NCI-H2196 (cell line): ENCODE measurements at regions not wholly inside any gene's neighbourhood (a gene's known extent, or its start where the extent isn't known, plus 50 kb on each side); places are given as distances from the start of the nearest gene placed in this dataset.

Experiments used
- DNase-seq: peaks from one replicate; lab custom pipeline; 2025; ENCODE audit not compliant: unreplicated experiment; lab: John Stamatoyannopoulos, UW

GRCh38 chr6:90877616-90878015, 290.7 kb upstream of the MAP3K7 start:
- DNase-seq = no peak

DNA sequence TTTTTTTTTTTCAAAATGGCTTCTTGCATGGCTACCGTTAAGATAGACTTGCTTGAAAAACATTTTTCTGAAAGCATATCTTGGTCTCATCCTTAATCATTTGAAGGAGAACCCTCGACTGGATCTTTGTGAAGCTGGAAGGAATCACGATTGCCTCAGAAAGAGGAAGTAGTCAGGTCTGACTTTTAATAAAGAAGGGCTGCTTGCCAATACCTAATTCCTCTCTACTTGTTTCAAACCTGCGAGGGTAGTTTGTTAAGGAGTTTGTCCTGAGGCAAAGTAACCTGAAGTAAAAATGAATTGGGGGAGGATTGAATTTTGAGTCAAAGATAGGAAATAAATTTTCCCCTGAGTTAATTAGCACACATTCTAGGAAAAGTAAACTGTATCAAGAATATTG, 288.1 kb upstream of the MAP3K7 start:
- no peak for DNase-seq

DNA sequence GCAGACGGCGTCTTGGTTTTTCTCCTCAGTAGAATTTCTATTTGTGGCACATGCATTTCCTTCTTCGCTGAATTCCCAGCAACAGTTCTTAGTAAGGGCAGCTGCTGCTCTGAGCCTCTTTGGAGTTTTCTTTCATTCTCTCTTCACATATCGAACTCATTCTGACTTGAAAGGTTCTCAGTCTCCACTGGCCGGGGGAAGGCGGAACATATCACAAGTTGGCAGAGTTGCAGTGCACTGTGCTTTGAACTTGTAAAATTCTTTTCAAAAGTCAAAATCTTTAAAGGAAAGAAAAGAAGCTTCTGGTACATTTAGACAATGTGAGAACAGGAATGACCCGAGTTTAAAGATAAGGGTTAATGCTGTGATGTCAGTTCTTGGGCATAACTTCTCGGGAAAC, 286.1 kb upstream of the MAP3K7 start:
- no peak for DNase-seq

GRCh38 chr6:90870561-90870960, 283.7 kb upstream of the MAP3K7 start:
- DNase-seq = no peak

- DNase-seq = no peak
Measured at GRCh38 chr6:90868656-90869055, 281.8 kb upstream of the MAP3K7 start.

DNA sequence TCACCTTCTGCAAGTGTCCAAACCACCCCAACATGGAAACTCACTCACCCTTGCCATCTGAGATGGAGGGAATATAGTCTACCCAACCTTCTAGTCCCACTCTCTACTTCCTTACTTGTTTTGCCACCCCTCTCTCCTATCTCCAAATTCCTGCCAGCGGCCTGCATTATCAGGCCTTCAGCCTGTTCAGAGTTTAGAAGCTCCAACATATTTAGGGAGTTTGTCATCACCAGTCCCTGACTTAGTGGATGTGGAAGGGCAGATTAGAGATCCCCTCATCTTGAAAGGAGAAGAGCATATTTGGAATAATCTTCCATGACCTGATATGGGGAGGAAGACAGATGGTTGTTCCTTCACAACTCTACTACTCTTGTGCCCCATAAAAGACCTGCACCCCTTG, 281.4 kb upstream of the MAP3K7 start:
- DNase-seq = no peak

GRCh38 chr6:90865513-90865912, 278.6 kb upstream of the MAP3K7 start:
- DNase-seq = no peak

DNA sequence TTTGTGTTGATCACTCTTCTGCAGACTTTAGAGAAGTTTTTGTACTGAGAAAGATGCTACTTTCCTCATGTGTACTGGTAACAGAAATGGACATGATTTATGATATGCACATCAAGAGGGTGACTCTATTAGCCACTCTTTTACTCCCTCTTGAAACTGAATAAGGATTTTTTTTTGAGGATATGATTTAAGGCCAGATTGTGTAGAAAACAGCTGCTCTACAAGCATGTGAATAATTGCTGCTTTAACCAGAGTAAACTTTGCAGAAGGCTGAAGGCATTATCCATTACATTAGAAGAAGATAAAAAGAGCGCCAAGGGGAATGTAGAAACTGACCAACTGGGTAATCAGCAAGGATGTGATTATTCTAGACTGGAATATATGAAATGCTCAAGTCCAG, 276.2 kb upstream of the MAP3K7 start:
- DNase-seq = no peak

GRCh38 chr6:90860822-90861601, 274.1 kb upstream of the MAP3K7 start:
- DNase-seq = no peak

- peak; percentile 7 for DNase-seq
Measured at GRCh38 chr6:90859612-90860011, 272.7 kb upstream of the MAP3K7 start.

- DNase-seq = no peak
Measured at GRCh38 chr6:90859056-90859455, 272.2 kb upstream of the MAP3K7 start.

GRCh38 chr6:90849686-90850085, 262.8 kb upstream of the MAP3K7 start:
- no peak for DNase-seq

DNA sequence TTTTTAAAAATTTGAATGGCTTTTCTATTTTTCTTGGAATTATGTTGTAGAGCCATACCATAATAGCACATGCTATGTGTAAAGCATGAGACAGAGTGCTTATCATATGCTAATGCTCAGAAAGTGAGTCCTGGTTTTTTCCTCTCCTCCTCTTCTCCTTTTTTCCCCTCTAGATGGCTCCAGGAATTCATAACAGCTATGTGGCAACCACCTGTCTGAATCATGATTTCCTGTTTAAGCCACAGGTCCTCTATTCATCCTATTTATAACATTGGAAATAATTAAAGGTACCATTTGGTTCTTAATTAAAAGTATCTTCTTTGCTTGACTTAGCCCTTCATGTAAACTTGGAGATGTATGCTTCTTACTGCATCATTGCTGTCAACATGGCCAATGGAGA, 260.0 kb upstream of the MAP3K7 start:
- DNase-seq = no peak

- no peak for DNase-seq
Measured at GRCh38 chr6:90835596-90836212, 248.8 kb upstream of the MAP3K7 start.

GRCh38 chr6:90829311-90829710, 242.4 kb upstream of the MAP3K7 start:
- DNase-seq = no peak

GRCh38 chr6:90820436-90820835, 233.6 kb upstream of the MAP3K7 start:
- DNase-seq = no peak

DNA sequence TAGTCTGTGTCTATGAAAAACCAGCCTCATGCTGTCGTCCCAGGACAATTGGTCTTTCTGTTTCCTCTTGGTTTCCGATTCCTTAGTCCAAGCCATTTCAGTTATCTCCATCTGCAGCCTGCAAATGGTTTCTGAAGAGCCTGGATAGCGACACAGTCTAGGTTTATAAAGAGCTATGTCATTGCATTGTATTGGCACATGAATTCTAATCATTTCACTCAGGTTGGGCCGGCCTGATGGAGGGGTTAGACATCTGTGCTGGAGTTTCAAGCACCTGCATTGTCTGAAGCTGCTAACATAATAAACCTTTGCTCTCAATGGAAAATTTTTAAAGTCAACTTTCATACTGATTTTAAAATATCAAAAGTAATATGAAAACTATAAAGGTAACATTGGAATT, 232.6 kb upstream of the MAP3K7 start:
- no peak for DNase-seq

DNA sequence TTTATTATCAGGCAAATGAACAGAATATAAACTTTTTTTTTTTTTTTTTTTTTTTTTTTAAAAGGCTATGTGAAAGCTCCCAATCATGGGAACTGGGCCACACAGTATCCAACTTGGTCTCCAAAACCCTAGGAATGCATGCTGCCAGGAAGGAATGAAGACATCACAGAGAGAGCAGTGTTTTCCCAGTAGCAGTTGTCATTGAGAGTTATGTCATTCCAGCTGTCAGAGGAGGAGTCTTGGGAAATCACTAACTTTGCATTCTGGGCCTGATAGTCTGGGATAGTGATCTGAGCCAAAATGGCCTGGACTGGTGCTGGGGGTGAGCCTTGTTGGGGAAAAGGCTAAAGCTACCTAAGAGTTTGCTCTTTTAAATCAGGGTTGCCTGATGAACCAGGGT, 231.3 kb upstream of the MAP3K7 start:
- no peak for DNase-seq

DNA sequence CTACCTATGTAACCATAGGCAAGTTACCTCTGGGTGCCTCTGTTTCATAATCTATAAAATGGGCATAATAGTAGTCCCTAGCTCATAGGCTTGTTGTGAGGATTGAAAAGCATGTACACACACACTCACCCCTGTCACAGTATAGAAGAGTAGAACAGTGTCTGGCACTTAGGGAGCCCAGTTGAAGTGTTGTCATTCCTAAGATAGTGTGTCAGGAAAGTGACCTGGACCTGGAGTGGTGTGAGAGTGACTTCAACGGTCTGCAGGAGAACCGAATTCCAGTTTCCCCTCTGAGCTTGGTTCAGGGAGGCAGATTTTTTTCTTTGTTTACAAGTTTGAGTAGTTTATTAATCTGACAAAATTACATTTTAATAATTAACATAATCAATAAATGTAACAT, 229.9 kb upstream of the MAP3K7 start:
- no peak for DNase-seq

DNA sequence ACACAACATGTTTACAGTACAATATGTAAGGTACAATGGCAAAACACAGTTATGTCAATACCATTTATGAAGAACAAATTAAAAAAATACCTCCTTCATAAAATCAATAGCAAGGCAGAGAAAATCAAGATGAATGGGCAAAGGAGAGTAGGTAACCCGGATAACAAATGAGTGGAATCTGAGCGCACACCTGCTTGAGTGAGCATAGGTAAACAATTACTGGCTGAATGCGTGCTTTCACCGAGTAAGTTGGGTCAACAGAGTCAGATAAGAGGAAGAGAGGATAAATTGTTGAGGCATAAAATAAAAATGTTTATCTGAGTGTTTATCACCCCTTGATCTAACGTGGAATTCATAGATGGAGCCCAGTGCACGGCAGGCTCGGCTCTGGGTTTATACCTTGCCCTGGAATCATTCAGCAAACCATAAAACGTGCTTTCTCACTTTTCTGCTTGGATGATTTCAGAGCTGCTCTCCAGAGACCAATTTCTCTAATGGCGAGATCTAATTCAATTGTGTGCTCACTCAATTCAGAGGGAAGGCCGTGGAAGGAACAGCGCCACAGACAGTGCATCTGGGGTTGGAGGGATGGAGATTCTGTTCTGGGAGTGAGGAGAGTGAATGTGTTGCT, 224.8 kb upstream of the MAP3K7 start:
- peak; percentile 48 for DNase-seq

- no peak for DNase-seq
Measured at GRCh38 chr6:90809035-90809434, 222.2 kb upstream of the MAP3K7 start.
